H1 (cell line): ENCODE measurements at regions not wholly inside any gene's neighbourhood (a gene's known extent, or its start where the extent isn't known, plus 50 kb on each side); places are given as distances from the start of the nearest gene placed in this dataset.

ENCODE experiments used
- CTCF ChIA-PET: fragments of 300-600 bp; sonication (Branson Sonifier 250); formaldehyde crosslinking; loops from one replicate; lab custom pipeline; 2021; ENCODE audit not compliant: partially characterized antibody; lab: Charles Lee
- POLR2A ChIA-PET: fragments of 300-600 bp; sonication (Branson Sonifier 250); formaldehyde crosslinking; loops from one replicate; lab custom pipeline; 2021; ENCODE audit warnings: inconsistent platforms; ENCODE audit not compliant: partially characterized antibody; lab: Charles Lee
- DNase-seq, 2 experiments: peaks; one replicate each; pipeline versions ENCODE4 v3.0.0 to v3.0.0-alpha.2; 2010 to 2022; ENCODE audit warnings: low spot score in 2 of 2, low read depth in 1 of 2, mixed read lengths in 1 of 2
- FAIRE-seq: peaks from 2 replicates; lab custom pipeline; 2011; peaks lifted over from hg19 to GRCh38; lab: Jason Lieb, UNC
- H2AFZ ChIP-seq: 2 replicates; pipeline ENCODE4 v1.8.1; 2012; ENCODE audit warnings: low read length, inconsistent platforms
- H2AK5ac ChIP-seq: 2 replicates; pipeline ENCODE4 v1.6.1; 2013; ENCODE audit warnings: low read depth, low read length
- H2BK120ac ChIP-seq: replicated peaks from 2 replicates; pipeline ENCODE3; 2013; ENCODE audit warnings: low read depth, low read length, inconsistent platforms
- H2BK12ac ChIP-seq: 2 replicates; pipeline ENCODE4 v1.6.1; 2013; ENCODE audit warnings: low read depth, low read length
- H2BK15ac ChIP-seq: 2 replicates; pipeline ENCODE4 v1.6.1; 2013; ENCODE audit warnings: low read length
- H2BK20ac ChIP-seq: 2 replicates; pipeline ENCODE4 v1.6.1; 2013; ENCODE audit warnings: low read length
- H2BK5ac ChIP-seq: 2 replicates; pipeline ENCODE4 v1.6.1; 2013; ENCODE audit warnings: low read depth, low read length
- H3K14ac ChIP-seq: 2 replicates; pipeline ENCODE4 v1.6.1; 2013; ENCODE audit warnings: inconsistent platforms; ENCODE audit not compliant: insufficient read length
- H3K18ac ChIP-seq: 2 replicates; pipeline ENCODE4 v1.6.1; 2013; ENCODE audit warnings: low read length; ENCODE audit errors: extremely low read depth
- H3K23ac ChIP-seq: 2 replicates; pipeline ENCODE4 v1.6.1; 2013; ENCODE audit warnings: inconsistent platforms; ENCODE audit not compliant: insufficient read length
- H3K23me2 ChIP-seq: 2 replicates; pipeline ENCODE4 v1.6.1; 2013; ENCODE audit warnings: low read depth, low read length
- H3K27ac ChIP-seq: 2 replicates; pipeline ENCODE4 v1.6.1; 2011; ENCODE audit warnings: low read depth, low read length, inconsistent platforms
- H3K27me3 ChIP-seq, 4 experiments: replicated peaks in 1 of 4; 1 replicate in 1 of 4; 2 replicates in 3 of 4; pipeline versions ENCODE4 v1.6.1 to v1.8.1; 2011 to 2013; ENCODE audit warnings: low read length in 3 of 4, mild to moderate bottlenecking in 3 of 4, inconsistent platforms in 2 of 4, mixed read lengths in 2 of 4, moderate library complexity in 1 of 4; ENCODE audit not compliant: control insufficient read depth in 3 of 4, insufficient read depth in 3 of 4; ENCODE audit errors: extremely low read depth in 1 of 4
- H3K36me3 ChIP-seq, 4 experiments: 2 replicates each; pipeline versions ENCODE4 v1.6.1 to v1.8.1; 2011 to 2013; ENCODE audit warnings: mild to moderate bottlenecking in 4 of 4, low read length in 3 of 4, moderate library complexity in 2 of 4, control low read depth in 1 of 4, inconsistent platforms in 1 of 4; ENCODE audit not compliant: insufficient read depth in 4 of 4, control insufficient read depth in 2 of 4
- H3K4ac ChIP-seq: replicated peaks from 2 replicates; pipeline ENCODE3; 2013; ENCODE audit warnings: low read length, low read depth, mixed read lengths, inconsistent platforms; ENCODE audit not compliant: insufficient read length
- H3K4me1 ChIP-seq, 4 experiments: replicated peaks in 1 of 4; 1 replicate in 1 of 4; 2 replicates in 3 of 4; pipeline versions ENCODE4 v1.6.1 to v1.8.1; 2011 to 2013; ENCODE audit warnings: low read length in 3 of 4, inconsistent platforms in 2 of 4, mixed read lengths in 1 of 4; ENCODE audit not compliant: insufficient read depth in 4 of 4, control insufficient read depth in 3 of 4
- H3K4me2 ChIP-seq, 2 experiments: 2 replicates each; pipeline versions ENCODE4 v1.6.1 to v1.8.1; 2011 to 2013; ENCODE audit warnings: low read depth in 2 of 2, low read length in 2 of 2, control low read depth in 1 of 2, inconsistent platforms in 1 of 2, mild to moderate bottlenecking in 1 of 2; ENCODE audit not compliant: insufficient read depth in 1 of 2
- H3K4me3 ChIP-seq, 4 experiments: fragments of 200-600, 300-600 bp in 1 of 4; sonication (generic), shearing (Covaris generic), sonication (Bioruptor Twin) in 1 of 4; 2 replicates each; pipeline versions ENCODE4 v1.5.1 to v1.8.1; 2011 to 2016; ENCODE audit warnings: low read length in 4 of 4, low read depth in 3 of 4, control low read depth in 2 of 4, inconsistent platforms in 2 of 4, mild to moderate bottlenecking in 2 of 4, mixed read lengths in 1 of 4, moderate library complexity in 1 of 4; ENCODE audit not compliant: insufficient read depth in 2 of 4; ENCODE audit errors: extremely low read depth in 1 of 4
- H3K56ac ChIP-seq: replicated peaks from 2 replicates; pipeline ENCODE3; 2013; ENCODE audit warnings: low read depth, mild to moderate bottlenecking, mixed read lengths, low read length, inconsistent platforms; ENCODE audit not compliant: insufficient read length
- H3K79me1 ChIP-seq: 2 replicates; pipeline ENCODE4 v1.6.1; 2013; ENCODE audit warnings: low read depth, low read length, control low read depth
- H3K79me2 ChIP-seq, 2 experiments: 2 replicates each; pipeline versions ENCODE4 v1.6.1 to v1.8.1; 2012 to 2013; ENCODE audit warnings: low read length in 2 of 2, mild to moderate bottlenecking in 2 of 2, inconsistent platforms in 1 of 2; ENCODE audit not compliant: insufficient read depth in 2 of 2, control insufficient read depth in 1 of 2
- H3K9ac ChIP-seq, 4 experiments: replicated peaks in 1 of 4; 1 replicate in 1 of 4; 2 replicates in 3 of 4; pipeline versions ENCODE4 v1.6.1 to v1.8.1; 2011 to 2013; ENCODE audit warnings: low read depth in 3 of 4, low read length in 3 of 4, control low read depth in 2 of 4, mild to moderate bottlenecking in 2 of 4, moderate library complexity in 2 of 4, inconsistent platforms in 1 of 4; ENCODE audit errors: extremely low read depth in 1 of 4
- H3K9me3 ChIP-seq, 2 experiments: 2 replicates each; pipeline versions ENCODE4 v1.6.1 to v1.8.1; 2012 to 2013; ENCODE audit warnings: mild to moderate bottlenecking in 2 of 2, moderate library complexity in 2 of 2, control low read depth in 1 of 2, inconsistent platforms in 1 of 2, low read depth in 1 of 2, low read length in 1 of 2, mixed read lengths in 1 of 2; ENCODE audit not compliant: insufficient read depth in 2 of 2
- H4K20me1 ChIP-seq, 2 experiments: replicated peaks in 1 of 2; 2 replicates each; pipeline versions ENCODE3 to v1.8.1; 2011 to 2013; ENCODE audit warnings: inconsistent platforms in 2 of 2, low read length in 2 of 2, mild to moderate bottlenecking in 1 of 2; ENCODE audit not compliant: insufficient read depth in 2 of 2, control insufficient read depth in 1 of 2
- H4K5ac ChIP-seq: 2 replicates; pipeline ENCODE4 v1.6.1; 2013; ENCODE audit warnings: low read length, low read depth, mixed read lengths, inconsistent platforms; ENCODE audit not compliant: insufficient read length
- H4K8ac ChIP-seq: 2 replicates; pipeline ENCODE4 v1.8.0; 2013; ENCODE audit warnings: mild to moderate bottlenecking, moderate library complexity, low read length, inconsistent platforms; ENCODE audit not compliant: insufficient read depth; ENCODE audit errors: extremely low read depth
- H4K91ac ChIP-seq: replicated peaks from 2 replicates; pipeline ENCODE3; 2013; ENCODE audit warnings: low read length, mixed read lengths, inconsistent platforms; ENCODE audit not compliant: insufficient read length
- ATF2 ChIP-seq: IDR thresholded peaks from 2 replicates; pipeline ENCODE4 v1.6.1; 2012; ENCODE audit warnings: low read length, inconsistent platforms
- CBX8 ChIP-seq: fragments of 300-800, 300-1000 bp; sonication (generic); IDR thresholded peaks from 2 replicates; pipeline ENCODE4 v1.7.1; 2016; ENCODE audit warnings: low read depth, low read length, borderline replicate concordance
- CHD1 ChIP-seq: IDR thresholded peaks from 2 replicates; pipeline ENCODE4 v1.6.1; 2012; ENCODE audit warnings: low read depth, low read length, improper control_type of control experiment
- CTCF ChIP-seq, 3 experiments: IDR thresholded peaks; 1 replicate in 2 of 3; 2 replicates in 1 of 3; pipeline versions ENCODE4 v1.5.1 to v1.6.1; 2011; ENCODE audit warnings: low read length in 3 of 3, mild to moderate bottlenecking in 3 of 3, inconsistent platforms in 2 of 3, low read depth in 1 of 3, moderate library complexity in 1 of 3; ENCODE audit not compliant: insufficient read depth in 1 of 3; ENCODE audit errors: control extremely low read depth in 1 of 3
- EGR1 ChIP-seq: IDR thresholded peaks from 2 replicates; pipeline ENCODE4 v1.6.1; 2011; ENCODE audit warnings: low read depth, low read length, borderline replicate concordance
- GABPA ChIP-seq: IDR thresholded peaks from 2 replicates; pipeline ENCODE4 v1.6.1; 2011; ENCODE audit warnings: mild to moderate bottlenecking, low read length, moderate library complexity, borderline replicate concordance; ENCODE audit not compliant: insufficient read depth
- GTF2F1 ChIP-seq: IDR thresholded peaks from 2 replicates; pipeline ENCODE4 v1.6.1; 2012; ENCODE audit warnings: low read depth, low read length, improper control_type of control experiment, borderline replicate concordance
- KDM1A ChIP-seq: fragments of 200-600, 300-600 bp; sonication (generic); IDR thresholded peaks from 2 replicates; pipeline ENCODE4 v1.7.1; 2016; ENCODE audit warnings: mild to moderate bottlenecking, low read length, borderline replicate concordance
- MAFK ChIP-seq: IDR thresholded peaks from 2 replicates; pipeline ENCODE4 v1.6.1; 2012; ENCODE audit warnings: low read depth, mild to moderate bottlenecking, improper control_type of control experiment, low read length
- NRF1 ChIP-seq: IDR thresholded peaks from 2 replicates; pipeline ENCODE4 v1.6.1; 2011; ENCODE audit warnings: mild to moderate bottlenecking, low read depth, low read length, improper control_type of control experiment
- RFX5 ChIP-seq: IDR thresholded peaks from 2 replicates; pipeline ENCODE4 v1.6.1; 2011; ENCODE audit warnings: low read depth, low read length, improper control_type of control experiment, borderline replicate concordance
- TCF12 ChIP-seq: IDR thresholded peaks from 2 replicates; pipeline ENCODE4 v1.6.1; 2011; ENCODE audit warnings: low read depth, mild to moderate bottlenecking, low read length

GRCh38 chr2:41908349-41908748 lies 139.5 kb upstream of the PKDCC start:
- H3K56ac ChIP-seq = no peak overlapping the region
- H3K4me1 ChIP-seq = no peaks in the 10 kb centered on the region
- no peak for FAIRE-seq
- H3K27ac ChIP-seq = no peak overlapping the region
- ChIA-PET CTCF (interaction anchor here (0.8 to 8.7 kb wide), 4 partner anchors 34 to 166 kb away, joined by 3 to 64 read pairs (median 3); no protein-coding TSS in a partner anchor), POLR2A (no interaction called here)
- no peaks in the 10 kb centered on the region; the same call in 1 of the 2 replicates for H3K23me2 ChIP-seq
- no peak overlapping the region for H4K91ac ChIP-seq
- H3K4ac ChIP-seq = no peak overlapping the region
- no peak overlapping the region for H3K14ac ChIP-seq
- no peak overlapping the region for H2BK15ac ChIP-seq
- no peak overlapping the region for H2BK12ac ChIP-seq
- H3K23ac ChIP-seq = no peak overlapping the region
- no peak overlapping the region for H4K5ac ChIP-seq
- no peaks in the 10 kb centered on the region for H4K20me1 ChIP-seq
- no peaks in the 10 kb centered on the region for H3K79me2 ChIP-seq
- H3K79me1 ChIP-seq = no peaks in the 10 kb centered on the region
- no peak overlapping the region for H3K4me3 ChIP-seq
- DNase-seq = no peak
- no peaks in the 10 kb centered on the region for H3K36me3 ChIP-seq
- no peaks in the 10 kb centered on the region for H3K9me3 ChIP-seq
- no peak overlapping the region for H3K4me2 ChIP-seq
- no peak overlapping the region for H2BK20ac ChIP-seq
- H2AK5ac ChIP-seq = no peak overlapping the region
- no peaks in the 10 kb centered on the region for H3K27me3 ChIP-seq
- H2BK5ac ChIP-seq = no peak overlapping the region
- no peak overlapping the region for H3K9ac ChIP-seq
- H2AFZ ChIP-seq = no peak overlapping the region
- H4K8ac ChIP-seq = no peak overlapping the region
- H3K18ac ChIP-seq = no peak overlapping the region
- H2BK120ac ChIP-seq = no peak overlapping the region
- TF ChIP-seq MAFK (no peak), CBX8 (no peak), GTF2F1 (no peak), RFX5 (no peak), NRF1 (no peak), KDM1A (no peak), CTCF (IDR thresholded peaks at IDR 0.05; ENCODE audit: control extremely low read depth in 1 of 3, insufficient read depth in 1 of 3, low read depth in 1 of 3, low read length in 3 of 3) (no peak), TCF12 (no peak), EGR1 (no peak), ATF2 (no peak), GABPA (no peak), CHD1 (no peak)
